ENCODE measurements at regions not wholly inside any gene's neighbourhood (a gene's known extent, or its start where the extent isn't known, plus 50 kb on each side); places are given as distances from the start of the nearest gene placed in this dataset.

- Histone ChIP-seq H3K9ac (ENCODE audit: low read depth in 2 of 2, low read length in 2 of 2) (no peak overlapping the region), H3K9me3 (no peaks in the 10 kb centered on the region), H3K36me3 (no peaks in the 10 kb centered on the region), H3K4me3 (no peak overlapping the region), H3K4me1 (no peaks in the 10 kb centered on the region), H3K27ac (no peak overlapping the region), H3K27me3 (no peaks in the 10 kb centered on the region)
- no peak for TF ChIP-seq CTCF (IDR thresholded peaks at IDR 0.05)
- intact Hi-C loops (cut with DNase I) = no loop called here
- no peak for DNase-seq
Observed at GRCh38 chr5:67816456-67816855, 399.1 kb upstream of the PIK3R1 start.

- Histone ChIP-seq H3K9ac (ENCODE audit: low read depth in 2 of 2, low read length in 2 of 2) (no peak overlapping the region), H3K27ac (no peak overlapping the region)
- no peak for TF ChIP-seq CTCF (IDR thresholded peaks at IDR 0.05)
Observed at GRCh38 chr5:67815455-67816391, 399.8 kb upstream of the PIK3R1 start.

GRCh38 chr5:67814569-67815311 lies 400.8 kb upstream of the PIK3R1 start:
- Histone ChIP-seq H3K4me3 (no peak overlapping the region), H3K4me1 (no peaks in the 10 kb centered on the region), H3K9ac (ENCODE audit: low read depth in 2 of 2, low read length in 2 of 2) (no peak overlapping the region), H3K36me3 (no peaks in the 10 kb centered on the region), H3K27ac (no peak overlapping the region), H3K27me3 (no peaks in the 10 kb centered on the region), H3K9me3 (no peaks in the 10 kb centered on the region)
- TF ChIP-seq CTCF (IDR thresholded peaks at IDR 0.05) = no peak
- intact Hi-C loops (cut with DNase I) = no loop called here
- DNase-seq = no peak

More at GRCh38 chr5:67815455-67816391, 399.8 kb upstream of the PIK3R1 start:
- Histone ChIP-seq H3K9me3 (no peaks in the 10 kb centered on the region), H3K4me3 (no peak overlapping the region), H3K36me3 (no peaks in the 10 kb centered on the region), H3K4me1 (no peaks in the 10 kb centered on the region), H3K27me3 (no peaks in the 10 kb centered on the region)
- no peak for DNase-seq
- intact Hi-C loops (cut with DNase I) = no loop called here

GRCh38 chr5:67813877-67814539 lies 401.5 kb upstream of the PIK3R1 start:
- TF ChIP-seq CTCF (IDR thresholded peaks at IDR 0.05) = no peak
- DNase-seq = no peak
- Histone ChIP-seq H3K27ac (no peak overlapping the region), H3K4me1 (no peaks in the 10 kb centered on the region), H3K36me3 (no peaks in the 10 kb centered on the region), H3K9ac (ENCODE audit: low read depth in 2 of 2, low read length in 2 of 2) (no peak overlapping the region), H3K27me3 (no peaks in the 10 kb centered on the region), H3K4me3 (no peak overlapping the region), H3K9me3 (no peaks in the 10 kb centered on the region)
- intact Hi-C loops (cut with DNase I) = no loop called here

GRCh38 chr5:67809589-67809988 lies 406.0 kb upstream of the PIK3R1 start:
- H3K9me3 ChIP-seq = no peaks in the 10 kb centered on the region
- no peak overlapping the region for H3K27ac ChIP-seq
- no peak for TF ChIP-seq CTCF (IDR thresholded peaks at IDR 0.05)
- no peak for DNase-seq
- intact Hi-C loops (cut with DNase I) = no loop called here
- no peak overlapping the region for H3K4me3 ChIP-seq
- H3K9ac ChIP-seq (ENCODE audit: low read depth in 2 of 2, low read length in 2 of 2) = no peak overlapping the region
- no peaks in the 10 kb centered on the region for H3K27me3 ChIP-seq
- no peaks in the 10 kb centered on the region for H3K36me3 ChIP-seq
- no peaks in the 10 kb centered on the region for H3K4me1 ChIP-seq
